Liver (tissue), 8 donors: ENCODE measurements at regions not wholly inside any gene's neighbourhood (a gene's known extent, or its start where the extent isn't known, plus 50 kb on each side); places are given as distances from the start of the nearest gene placed in this dataset.

Source experiments
- DNase-seq: peaks from one replicate; pipeline ENCODE4 v3.0.0-alpha.2; 2017; ENCODE audit warnings: low spot score
- H3K27ac ChIP-seq, 2 donors: one replicate each; pipeline ENCODE4 v1.7.0; 2013; ENCODE audit warnings: inconsistent platforms in 2 of 2, low read length in 2 of 2, control low read depth in 1 of 2, low read depth in 1 of 2, mild to moderate bottlenecking in 1 of 2
- H3K27me3 ChIP-seq, 4 donors: one replicate each; pipeline versions ENCODE4 v1.6.1 to v1.7.0; 2013; ENCODE audit warnings: low read length in 3 of 4, inconsistent platforms in 1 of 4, mild to moderate bottlenecking in 1 of 4, moderate library complexity in 1 of 4; ENCODE audit not compliant: control insufficient read depth in 4 of 4, insufficient read depth in 4 of 4
- H3K36me3 ChIP-seq, 4 donors: one replicate each; pipeline versions ENCODE4 v1.6.1 to v1.7.0; 2013; ENCODE audit warnings: low read length in 3 of 4, mild to moderate bottlenecking in 3 of 4, low read depth in 1 of 4, moderate library complexity in 1 of 4; ENCODE audit not compliant: control insufficient read depth in 4 of 4, insufficient read depth in 3 of 4
- H3K4me1 ChIP-seq, 4 donors: one replicate each; pipeline versions ENCODE4 v1.6.1 to v1.7.0; 2013; ENCODE audit warnings: low read length in 3 of 4, mild to moderate bottlenecking in 3 of 4, moderate library complexity in 1 of 4; ENCODE audit not compliant: control insufficient read depth in 4 of 4, insufficient read depth in 4 of 4
- H3K4me3 ChIP-seq, 3 donors: one replicate each; pipeline versions ENCODE4 v1.6.1 to v1.7.0; 2013; ENCODE audit warnings: low read length in 3 of 3, control low read depth in 1 of 3, low read depth in 1 of 3, mild to moderate bottlenecking in 1 of 3
- H3K9ac ChIP-seq, 2 donors: one replicate each; pipeline ENCODE4 v1.7.0; 2013; ENCODE audit warnings: low read length in 2 of 2, mild to moderate bottlenecking in 2 of 2, moderate library complexity in 2 of 2, control low read depth in 1 of 2, low read depth in 1 of 2
- H3K9me3 ChIP-seq, 4 donors: one replicate each; pipeline versions ENCODE4 v1.6.1 to v1.7.0; 2013; ENCODE audit warnings: low read length in 3 of 4; ENCODE audit not compliant: control insufficient read depth in 4 of 4
- ATF3 ChIP-seq: IDR thresholded peaks from 2 replicates; pipeline ENCODE4 v1.6.1; 2016; ENCODE audit warnings: antibody characterized with exemption
- CTCF ChIP-seq: fragments of 150-350 bp; IDR thresholded peaks from 2 replicates; pipeline ENCODE4 v1.5.1; 2017; ENCODE audit warnings: improper control_type of control experiment, low read depth, low read length; ENCODE audit not compliant: missing input control
- EGR1 ChIP-seq, 2 donors: IDR thresholded peaks; 2 replicates each; pipeline ENCODE4 v1.6.1; 2016 to 2018; ENCODE audit warnings: antibody characterized with exemption in 2 of 2, low read depth in 2 of 2
- FOXA1 ChIP-seq: IDR thresholded peaks from 2 replicates; pipeline ENCODE4 v1.6.1; 2016; ENCODE audit warnings: antibody characterized with exemption
- FOXA2 ChIP-seq: IDR thresholded peaks from 2 replicates; pipeline ENCODE4 v1.6.1; 2016; ENCODE audit warnings: antibody characterized with exemption
- GABPA ChIP-seq, 2 donors: IDR thresholded peaks in 1 of 2; conservative IDR thresholded peaks in 1 of 2; 2 replicates each; pipeline ENCODE4 v1.6.1; 2016; ENCODE audit warnings: antibody characterized with exemption in 2 of 2, mild to moderate bottlenecking in 1 of 2, moderate library complexity in 1 of 2
- HNF4A ChIP-seq, 2 donors: conservative IDR thresholded peaks; 2 replicates each; pipeline ENCODE4 v1.6.1; 2016; ENCODE audit warnings: antibody characterized with exemption in 2 of 2, mild to moderate bottlenecking in 2 of 2
- JUND ChIP-seq, 2 donors: IDR thresholded peaks; 2 replicates each; pipeline ENCODE4 v1.6.1; 2016; ENCODE audit warnings: antibody characterized with exemption in 2 of 2
- MAX ChIP-seq: IDR thresholded peaks from 2 replicates; pipeline ENCODE4 v1.6.1; 2016; ENCODE audit warnings: antibody characterized with exemption
- NR2F2 ChIP-seq: IDR thresholded peaks from 2 replicates; pipeline ENCODE4 v1.6.1; 2016; ENCODE audit warnings: antibody characterized with exemption
- RAD21 ChIP-seq, 2 donors: IDR thresholded peaks; 2 replicates each; pipeline ENCODE4 v1.6.1; 2016; ENCODE audit warnings: antibody characterized with exemption in 2 of 2, mild to moderate bottlenecking in 2 of 2
- SP1 ChIP-seq: IDR thresholded peaks from 2 replicates; pipeline ENCODE4 v1.6.1; 2018; ENCODE audit warnings: antibody characterized with exemption, mild to moderate bottlenecking
- TAF1 ChIP-seq: conservative IDR thresholded peaks from 2 replicates; pipeline ENCODE4 v1.6.1; 2016; ENCODE audit warnings: antibody characterized with exemption, mild to moderate bottlenecking
- YY1 ChIP-seq: IDR thresholded peaks from 2 replicates; pipeline ENCODE4 v1.6.1; 2016; ENCODE audit warnings: antibody characterized with exemption, mild to moderate bottlenecking
- ZBTB33 ChIP-seq: IDR thresholded peaks from 2 replicates; pipeline ENCODE4 v1.6.1; 2016; ENCODE audit warnings: antibody characterized with exemption
- WGBS: extraction: QIAGEN DNeasy Blood & Tissue Kit; methylation state at CpG from one replicate; pipeline ENCODE4 v1.1.7; 2013; 5-methylcytosine and 5-hydroxymethylcytosine counted together
- donor health status: healthy.
- donor health status: healthy.
- donor health status: healthy.
- donor health status: healthy.
- donor health status: healthy.

GRCh38 chr3:64440498-64440897, 215.2 kb upstream of the PRICKLE2 start (continued):
- TF ChIP-seq CTCF (no peak), SP1 (no peak), MAX (no peak), TAF1 (no peak), YY1 (no peak), RAD21 (IDR thresholded peaks at IDR 0.05) (no peak)

- TF ChIP-seq GABPA (IDR thresholded peaks at IDR 0.05 in 1 of 2, conservative IDR thresholded peaks at IDR 0.05 in 1 of 2) (no peak), FOXA1 (no peak), NR2F2 (no peak), YY1 (no peak), RAD21 (IDR thresholded peaks at IDR 0.05) (no peak), FOXA2 (no peak), HNF4A (conservative IDR thresholded peaks at IDR 0.05) (no peak), EGR1 (IDR thresholded peaks at IDR 0.05; ENCODE audit: low read depth in 2 of 2) (no peak), CTCF (no peak), TAF1 (no peak)
- Histone ChIP-seq H3K9ac (no peak overlapping the region), H3K27me3 (peaks cover 0 to 15% (median 3%) of the 10 kb centered on the region in 4 donors), H3K4me1 (no peaks in the 10 kb centered on the region), H3K9me3 (no peaks in the 10 kb centered on the region), H3K27ac (no peak overlapping the region), H3K36me3 (no peaks in the 10 kb centered on the region), H3K4me3 (no peak overlapping the region)
- DNase-seq = no peak
- 52% methylated on average over 7 of the region's 7 CpGs for WGBS
Measured at GRCh38 chr3:64438812-64439211, 213.5 kb upstream of the PRICKLE2 start.

GRCh38 chr3:64438066-64438465, 212.8 kb upstream of the PRICKLE2 start:
- TF ChIP-seq HNF4A (conservative IDR thresholded peaks at IDR 0.05) = no peak
- no peak for TF ChIP-seq SP1
- TF ChIP-seq ATF3 = no peak
- TF ChIP-seq JUND (IDR thresholded peaks at IDR 0.05) = no peak
- no peak for TF ChIP-seq ZBTB33
- no peaks in the 10 kb centered on the region for H3K9me3 ChIP-seq
- H3K4me3 ChIP-seq = no peak overlapping the region
- DNase-seq = no peak
- H3K4me1 ChIP-seq = no peaks in the 10 kb centered on the region
- no peak overlapping the region for H3K27ac ChIP-seq
- H3K9ac ChIP-seq = no peak overlapping the region
- H3K36me3 ChIP-seq = no peaks in the 10 kb centered on the region
- 70% methylated on average over 1 of the region's 1 CpG for WGBS
- peaks cover 0 to 15% (median 1%) of the 10 kb centered on the region in 4 donors for H3K27me3 ChIP-seq
